AML-193 (cell line): ENCODE measurements at regions not wholly inside any gene's neighbourhood (a gene's known extent, or its start where the extent isn't known, plus 50 kb on each side); places are given as distances from the start of the nearest gene placed in this dataset.
"Not testable (repeated sequence)": the region's sequence is repeated elsewhere in the genome, so short reads cannot be mapped to it uniquely, and the experiment has no call there.

Experiments
- DNase-seq, 2 experiments: peaks; one replicate each; lab custom pipeline; 2025; lab: John Stamatoyannopoulos, UW

DNA sequence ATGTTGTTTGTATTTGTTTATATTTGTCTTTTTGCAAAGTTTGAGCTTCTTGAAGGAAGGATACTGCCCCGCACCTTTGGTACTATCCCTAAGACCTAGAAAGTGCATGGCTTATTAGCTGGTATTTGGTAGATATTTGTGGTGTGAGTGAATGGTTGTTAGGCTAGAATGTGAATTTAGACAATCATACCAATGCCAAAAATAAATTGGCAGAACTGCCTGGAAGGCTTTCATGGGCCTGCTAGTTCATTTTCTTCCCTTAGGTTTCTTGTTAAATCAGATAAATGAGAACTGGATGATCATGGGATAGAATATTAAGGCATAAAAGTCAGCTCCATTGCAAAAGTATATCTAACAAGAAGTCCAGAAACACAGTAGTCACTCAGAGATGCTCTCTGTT, 147.5 kb upstream of the TSLP start:
- DNase-seq = no peak

DNA sequence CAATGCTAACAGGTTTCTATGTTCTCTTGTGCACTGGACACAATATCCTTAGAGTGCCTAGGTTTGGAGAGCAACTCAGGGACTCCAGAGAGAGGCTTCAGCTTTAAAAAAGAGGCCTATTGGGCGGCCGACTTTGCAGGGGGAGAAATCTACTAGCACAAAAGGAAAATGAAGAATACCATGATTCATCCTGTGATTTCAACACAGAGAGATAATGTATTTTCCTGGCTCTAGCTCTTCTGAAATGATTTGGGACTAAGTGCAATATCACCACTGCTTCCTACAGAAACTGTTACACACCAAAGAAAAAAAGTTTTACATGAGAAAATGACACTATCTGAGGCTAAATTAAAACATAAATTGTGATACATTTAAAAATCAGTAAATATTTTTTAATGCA, 146.1 kb upstream of the TSLP start:
- no peak for DNase-seq

DNA sequence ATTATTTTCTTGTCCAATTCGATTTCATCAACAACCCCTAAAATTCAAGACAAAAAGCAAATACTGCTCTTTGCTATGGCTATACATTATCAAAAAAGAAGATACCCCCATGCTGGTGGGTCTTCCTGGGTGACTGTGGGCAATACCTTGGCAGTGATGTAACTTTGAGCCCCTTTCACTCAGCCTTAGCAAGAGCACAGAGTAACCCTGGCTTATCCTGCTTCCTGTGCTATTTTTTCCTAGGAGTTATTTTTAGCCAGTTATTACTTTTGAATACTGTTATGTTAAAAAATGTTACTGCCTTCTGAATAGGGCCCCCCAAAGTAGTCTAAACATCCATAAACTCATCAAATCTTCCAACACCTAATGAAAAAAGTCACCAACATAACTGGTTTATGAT, 145.6 kb upstream of the TSLP start:
- no peak for DNase-seq

DNA sequence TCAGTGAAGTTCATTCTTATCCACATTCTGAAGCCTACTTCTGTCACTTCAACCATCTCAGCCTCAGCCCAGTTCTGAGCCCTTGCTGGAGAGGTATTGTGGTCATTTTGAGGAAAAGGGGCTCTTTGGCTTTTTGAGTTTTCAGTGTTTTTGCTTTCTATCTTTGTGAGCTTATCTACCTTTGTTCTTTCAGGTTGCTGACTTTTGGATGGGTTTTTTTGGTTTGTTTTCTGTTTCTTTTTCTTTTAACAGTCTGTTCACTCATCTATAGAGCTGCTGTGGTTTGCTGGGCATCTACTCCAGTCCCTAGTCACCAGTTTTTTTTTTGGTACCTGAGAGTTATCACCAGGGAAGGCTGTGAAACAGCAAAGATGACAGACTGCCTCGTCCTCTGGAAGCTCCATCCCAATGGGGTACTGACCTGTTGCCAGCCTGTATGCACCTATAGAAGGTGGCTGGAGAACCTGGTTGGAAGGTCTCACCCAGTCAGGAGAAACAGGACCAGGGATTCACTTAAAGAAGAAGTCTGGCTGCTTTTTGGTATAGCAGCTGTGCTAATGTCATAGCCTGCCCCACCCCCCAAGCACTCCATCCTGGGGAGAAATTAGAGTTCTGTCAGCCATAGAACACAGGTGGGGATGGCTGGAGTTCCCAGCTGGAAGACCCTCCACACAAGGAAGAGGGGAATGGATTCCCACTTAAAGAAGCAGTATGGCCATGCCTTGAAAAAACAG, 138.6 kb upstream of the TSLP start:
- no peak for DNase-seq

DNA sequence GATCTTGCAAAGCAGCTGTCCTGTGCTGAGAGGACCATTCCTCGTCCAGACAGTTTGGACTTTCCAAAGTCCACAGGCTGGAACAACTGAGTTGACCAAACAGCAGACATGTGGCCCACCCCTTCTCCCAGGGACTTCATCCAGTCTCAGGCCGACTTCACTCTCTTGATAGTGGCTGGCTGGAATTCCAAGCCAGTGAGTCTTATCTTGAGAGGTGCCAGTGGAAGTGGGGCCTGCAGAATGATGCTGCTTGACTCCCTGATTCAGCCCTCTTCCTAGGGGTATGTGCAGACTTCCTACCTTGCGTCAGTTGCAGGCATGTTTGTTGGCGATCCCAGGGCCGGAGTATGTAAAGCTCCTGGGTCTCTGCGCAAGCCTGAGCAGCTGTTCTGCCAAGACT, 131.4 kb upstream of the TSLP start:
- DNase-seq = no peak

DNA sequence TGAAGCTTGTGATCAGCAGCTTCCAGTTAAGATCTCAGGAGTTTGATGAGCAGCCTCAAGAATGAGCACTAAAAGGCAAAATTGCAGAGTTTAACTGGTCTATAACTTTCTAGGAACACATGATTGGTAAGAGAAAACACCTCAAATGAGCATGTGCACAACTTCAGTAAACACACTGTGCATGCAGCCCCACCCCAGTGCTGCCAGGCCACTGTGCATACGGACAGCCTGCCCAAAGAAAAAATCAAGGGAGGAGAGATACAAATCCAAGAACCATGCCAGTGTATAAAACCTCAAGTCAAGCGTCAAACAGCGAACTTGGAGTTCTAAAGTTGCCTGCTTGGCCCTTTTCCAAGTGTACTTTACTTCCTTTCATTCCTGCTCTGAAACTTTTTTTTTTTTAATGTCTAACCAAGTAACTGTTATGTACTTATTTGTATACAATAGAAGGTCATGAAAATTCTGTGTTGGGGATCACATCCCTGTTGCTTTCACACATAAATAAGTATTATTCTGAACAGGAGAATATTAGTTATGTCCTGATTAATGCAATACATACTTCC, 125.6 kb upstream of the TSLP start:
- no peak for DNase-seq

DNA sequence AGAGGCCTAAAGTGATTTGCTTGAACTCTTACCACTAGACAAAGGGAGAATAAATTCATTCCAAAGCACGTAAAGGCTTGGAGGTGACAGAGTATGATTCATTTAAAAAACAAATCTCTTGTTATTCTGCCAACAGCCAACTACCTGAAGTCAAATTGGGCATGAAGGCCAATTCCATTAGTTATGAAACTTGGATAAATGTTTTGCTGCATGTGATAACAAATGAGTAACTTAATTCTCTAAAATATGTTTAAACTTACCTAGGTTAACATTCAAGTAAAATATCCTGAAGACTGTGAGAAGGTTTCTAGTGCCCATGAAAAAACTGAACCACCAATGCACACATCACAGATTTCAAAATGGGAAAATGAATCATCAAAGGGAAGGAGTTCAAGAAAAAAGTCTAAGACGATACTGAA, 120.1 kb upstream of the TSLP start:
- no peak for DNase-seq

DNA sequence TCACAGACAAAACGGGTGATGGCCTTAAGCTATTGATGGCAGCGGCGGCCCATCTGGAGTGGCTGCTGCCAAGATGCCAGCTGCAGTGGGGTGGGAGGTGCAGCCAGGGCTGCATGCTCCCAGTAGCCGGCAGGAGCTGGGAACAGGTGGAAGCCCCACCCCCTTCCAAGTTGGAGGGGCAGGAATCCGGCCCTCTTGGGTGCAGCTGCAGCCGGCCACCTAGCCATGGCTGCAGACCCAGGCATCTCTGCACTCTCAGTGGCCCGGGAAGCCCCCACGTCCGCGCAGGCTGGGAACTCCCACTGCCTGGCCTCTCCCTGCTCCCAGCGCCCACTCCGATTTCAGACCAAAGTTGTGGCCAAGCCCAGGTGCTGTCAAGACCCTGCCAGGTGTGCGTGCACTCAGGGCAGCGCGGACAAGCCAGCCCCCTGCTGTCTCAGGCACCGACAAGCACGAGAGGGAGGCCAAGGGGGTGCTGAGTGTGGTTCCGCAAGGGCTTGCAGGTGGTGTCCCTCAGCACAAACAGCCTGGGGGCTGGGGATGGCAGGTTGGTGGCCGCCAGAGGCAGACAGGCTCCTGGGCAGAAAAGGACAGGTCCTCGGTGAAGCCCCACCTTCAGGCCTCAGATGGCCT, 115.1 kb upstream of the TSLP start:
- no peak for DNase-seq

DNA sequence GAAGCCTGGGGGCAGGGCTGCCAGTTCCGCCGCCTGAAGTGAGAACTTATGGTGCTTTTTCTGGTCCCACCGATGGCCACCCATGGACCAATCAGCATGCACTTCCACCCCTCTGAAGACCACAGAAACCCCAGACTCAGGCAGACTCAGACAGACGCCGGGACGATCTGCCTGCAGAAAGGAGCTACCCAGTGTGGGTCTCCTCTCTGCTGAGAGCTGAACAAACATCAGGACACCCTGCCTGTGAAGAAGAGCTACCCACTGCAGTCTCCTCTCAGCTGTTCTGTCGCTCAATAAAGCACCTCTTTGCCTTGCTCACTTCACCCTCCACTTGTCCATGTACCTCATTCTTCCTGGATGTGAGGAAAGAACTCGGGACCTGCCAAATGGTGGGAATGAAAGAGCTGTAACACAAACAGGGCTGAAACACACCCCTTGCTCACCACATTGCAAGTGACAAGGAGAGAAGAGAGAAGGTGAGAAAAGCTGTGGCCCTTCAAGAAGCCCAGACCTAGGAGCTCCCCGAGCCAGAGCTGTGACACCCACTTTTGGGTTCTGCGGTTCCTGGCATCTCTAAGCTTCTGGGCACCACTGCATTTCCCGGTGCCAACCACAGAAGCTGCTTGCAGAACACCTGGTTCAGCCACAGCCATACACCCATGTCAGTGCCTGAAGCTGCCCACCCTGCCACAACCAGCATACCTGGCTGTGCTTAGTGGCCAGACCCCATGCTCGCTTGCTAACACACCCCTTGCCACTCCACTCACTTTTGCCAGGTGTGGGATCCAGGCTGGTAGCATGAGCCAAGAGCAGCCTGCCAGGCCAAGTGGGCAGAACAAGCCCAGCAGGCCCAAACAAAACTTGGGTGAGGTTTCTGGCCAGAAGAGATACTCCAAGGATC, 114.3 kb upstream of the TSLP start:
- DNase-seq = no peak

DNA sequence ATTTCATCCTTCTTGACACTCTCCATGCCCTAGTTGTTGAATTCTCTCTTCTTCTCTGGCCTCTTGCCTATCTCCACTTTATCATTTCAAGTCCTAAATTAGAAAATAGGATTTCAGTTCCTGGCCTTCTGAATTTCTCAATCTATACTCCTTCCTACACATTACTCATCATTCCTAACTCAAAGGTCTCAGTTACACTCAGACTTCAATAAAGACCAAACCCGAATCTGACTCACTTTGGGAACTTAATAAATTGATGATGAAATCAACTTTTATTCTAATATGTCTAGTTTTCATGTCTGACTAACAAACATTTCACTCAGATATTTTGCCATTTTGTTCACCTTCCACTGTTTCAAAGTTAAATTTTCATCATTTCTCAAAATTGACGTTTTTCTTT, 113.6 kb upstream of the TSLP start:
- no peak for DNase-seq

DNA sequence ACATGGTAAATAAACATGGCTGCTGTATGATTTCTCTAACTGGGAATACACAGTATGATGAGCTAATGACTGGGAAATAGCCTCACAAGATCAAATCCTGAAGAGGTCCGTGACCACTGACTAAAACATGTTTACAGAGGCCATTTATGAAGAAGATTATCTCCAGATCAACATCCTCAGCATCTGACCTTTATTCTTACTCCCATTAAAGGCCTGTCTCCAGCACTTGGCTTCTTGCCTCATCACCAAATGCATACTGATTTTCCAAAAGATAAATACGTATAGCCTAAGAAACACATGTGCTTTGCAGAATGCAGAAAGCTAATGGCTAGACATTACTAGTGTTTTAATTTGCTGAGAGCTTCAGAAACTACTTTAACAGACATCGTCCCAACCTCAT, 108.0 kb upstream of the TSLP start:
- DNase-seq = no peak

DNA sequence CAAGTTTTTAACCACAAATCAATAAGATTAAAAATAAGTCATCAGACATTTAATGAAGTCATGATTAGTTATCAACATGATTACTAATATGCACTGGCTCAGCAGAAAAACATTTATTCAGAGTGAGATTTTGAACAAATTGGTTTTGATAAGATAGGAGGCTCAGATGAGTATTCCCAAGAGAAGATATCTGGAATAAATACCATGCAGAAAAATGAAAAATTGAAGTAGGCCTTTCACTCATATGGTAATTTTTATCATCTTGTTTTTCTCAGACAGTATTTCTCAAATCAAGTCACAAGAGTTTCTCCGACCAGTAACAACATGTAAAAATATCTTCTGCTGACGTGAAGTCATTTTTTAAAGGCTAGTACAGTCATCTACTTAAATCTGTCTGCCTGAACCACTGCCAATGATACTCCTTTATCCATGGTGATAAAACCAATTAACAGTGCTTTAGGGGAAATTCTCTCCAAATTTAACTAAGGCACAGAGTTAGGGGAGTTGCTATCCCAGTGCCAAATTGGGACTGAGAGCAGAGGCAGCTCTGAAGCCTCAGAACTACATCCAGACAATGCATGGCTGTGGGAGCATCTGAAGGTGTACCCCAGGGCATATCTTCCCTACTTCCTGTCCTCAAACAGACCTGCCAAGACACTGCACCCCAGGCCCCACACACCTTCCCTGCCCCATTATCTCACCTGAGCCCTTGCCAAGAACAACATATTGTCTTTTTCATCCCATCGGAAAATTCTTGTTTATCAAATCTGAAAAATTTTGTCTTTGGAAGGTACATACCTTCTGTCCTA, 105.5 kb upstream of the TSLP start:
- DNase-seq = no peak

DNA sequence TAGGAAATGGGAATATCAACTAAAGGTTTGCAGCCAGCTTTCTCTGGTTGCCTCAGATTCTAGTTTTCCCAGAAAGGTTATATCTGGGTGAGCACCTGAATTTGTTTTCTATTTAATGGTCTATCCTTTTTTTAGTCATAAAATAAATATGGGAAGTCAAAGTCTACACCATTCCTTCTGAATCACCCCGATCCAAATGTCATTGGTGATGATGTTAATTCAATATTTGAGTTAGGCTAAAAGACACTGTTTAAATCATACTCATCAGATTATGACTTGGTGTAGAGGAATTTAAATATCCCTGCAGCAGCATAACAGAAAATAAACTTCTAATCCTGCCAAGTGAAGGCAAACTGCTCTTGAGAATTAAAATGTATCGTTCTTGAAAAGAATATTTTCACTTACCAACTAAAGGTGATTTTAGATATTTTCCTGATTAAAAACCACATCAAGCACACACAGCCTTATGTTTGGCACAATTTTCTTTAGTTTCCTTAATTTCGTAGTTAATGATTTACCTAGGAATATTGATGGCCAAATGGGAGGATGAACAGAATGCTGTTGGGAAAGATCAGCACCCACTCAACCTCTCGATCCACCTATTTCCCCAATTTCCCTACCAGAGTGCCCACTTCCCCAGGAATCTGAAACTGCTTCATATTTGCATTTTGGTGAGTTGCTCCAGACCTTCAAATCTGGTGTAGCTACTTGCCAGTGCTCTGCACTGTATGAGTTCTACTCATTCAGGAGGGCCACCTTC, 103.1 kb upstream of the TSLP start:
- no peak for DNase-seq

DNA sequence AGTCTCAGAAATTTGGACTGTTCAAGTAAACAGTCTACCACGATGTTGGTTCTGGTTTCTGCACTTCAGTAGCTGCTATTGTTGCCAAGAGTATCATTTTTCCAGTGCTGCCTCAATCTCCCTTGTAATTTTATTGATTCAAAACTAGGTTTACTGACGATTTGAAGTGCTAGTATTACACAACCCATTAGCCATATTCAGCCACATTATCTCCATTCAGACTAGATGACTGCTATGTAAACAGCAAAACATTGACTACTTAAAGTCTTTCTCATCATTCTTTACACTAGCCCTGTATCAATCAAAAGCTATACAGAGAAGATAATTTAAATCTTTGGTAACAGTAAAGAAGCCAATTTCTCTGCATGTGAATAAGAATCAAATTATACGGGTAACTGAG, 102.0 kb upstream of the TSLP start:
- no peak for DNase-seq

DNA sequence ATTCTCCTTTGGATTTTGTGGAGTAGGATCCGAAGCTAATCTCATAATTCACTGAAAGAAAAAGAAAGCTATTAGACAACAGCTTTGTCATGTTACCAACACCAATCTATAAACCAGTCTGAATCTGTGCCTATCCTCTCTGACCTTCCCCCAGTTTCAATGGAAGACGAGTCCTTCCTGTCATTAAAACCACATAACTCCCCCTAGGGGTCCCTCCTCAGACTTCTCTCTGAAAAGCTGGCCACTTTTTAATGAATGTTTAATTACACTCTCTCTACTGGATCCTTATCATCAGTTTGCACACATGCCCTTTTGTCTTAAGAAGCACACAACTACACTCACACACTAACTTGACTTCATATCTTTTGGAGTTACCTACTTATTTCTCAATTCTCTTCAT, 98.0 kb upstream of the TSLP start:
- DNase-seq = no peak

DNA sequence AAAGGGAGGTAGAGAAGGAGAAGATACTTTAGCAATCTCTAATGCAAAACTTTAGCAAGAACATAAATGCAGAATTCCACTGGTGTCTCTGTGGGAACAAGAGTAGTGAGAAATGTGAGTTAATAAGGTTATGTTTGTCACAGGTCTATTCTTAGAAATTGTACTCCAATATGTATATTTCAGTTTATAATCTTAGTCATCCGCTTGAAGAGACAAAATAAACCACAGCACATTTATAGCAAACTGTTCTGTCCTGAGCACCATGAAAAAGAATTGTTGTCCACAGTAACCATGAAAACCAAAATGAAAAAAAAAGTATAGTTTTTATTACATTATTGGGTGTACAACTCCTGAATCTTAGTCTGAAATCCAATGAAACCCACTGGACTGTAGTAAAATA, 93.6 kb upstream of the TSLP start:
- DNase-seq = no peak

DNA sequence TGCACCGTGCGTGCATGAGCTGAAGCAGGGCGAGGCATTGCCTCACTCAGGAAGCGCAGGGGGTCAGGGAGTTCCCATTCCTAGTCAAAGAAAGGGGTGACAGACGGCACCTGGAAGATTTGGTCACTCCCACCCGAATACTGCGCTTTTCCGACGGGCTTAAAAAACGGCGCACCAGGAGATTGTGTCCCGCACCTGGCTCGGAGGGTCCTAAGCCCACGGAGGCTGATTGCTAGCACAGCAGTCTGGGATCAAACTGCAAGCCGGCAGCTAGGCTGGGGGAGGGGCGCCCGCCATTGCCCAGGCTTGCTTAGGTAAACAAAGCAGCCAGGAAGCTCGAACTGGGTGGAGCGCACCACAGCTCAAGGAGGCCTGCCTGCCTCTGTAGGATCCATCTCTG, 85.6 kb upstream of the TSLP start:
- DNase-seq = not testable (repeated sequence)

DNA sequence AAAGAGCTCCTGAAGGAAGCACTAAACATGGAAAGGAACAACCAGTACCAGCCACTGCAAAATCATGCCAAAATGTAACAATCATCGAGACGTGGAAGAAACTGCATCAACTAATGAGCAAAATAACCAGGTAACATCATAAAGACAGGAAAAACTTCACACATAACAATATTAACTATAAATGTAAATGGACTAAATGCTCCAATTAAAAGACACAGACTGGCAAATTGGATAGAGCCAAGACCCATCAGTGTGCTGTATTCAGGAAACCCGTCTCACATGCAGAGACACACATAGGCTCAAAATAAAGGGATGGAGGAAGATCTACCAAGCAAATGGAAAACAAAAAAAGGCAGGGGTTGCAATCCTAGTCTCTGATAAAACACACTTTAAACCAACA, 83.9 kb upstream of the TSLP start:
- DNase-seq = not testable (repeated sequence)

DNA sequence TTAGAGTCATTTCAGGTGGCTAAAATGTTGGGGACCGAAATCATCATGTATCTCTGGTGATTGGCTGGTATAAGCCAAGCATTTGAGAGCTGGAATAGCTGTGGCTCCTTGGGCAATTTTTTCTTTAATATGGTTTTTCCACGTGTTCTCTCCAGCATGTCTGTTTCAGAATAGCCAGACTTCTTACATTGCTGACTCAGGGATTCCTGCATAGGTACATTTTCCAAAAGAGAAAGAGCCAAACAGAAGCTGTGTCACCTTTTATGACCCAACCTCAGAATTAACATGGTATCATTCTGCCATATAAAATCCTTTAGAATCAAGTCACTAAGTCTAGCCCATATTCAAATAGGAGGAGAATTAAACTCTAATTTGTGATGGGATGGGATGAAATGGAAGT, 74.8 kb upstream of the TSLP start:
- DNase-seq = no peak

DNA sequence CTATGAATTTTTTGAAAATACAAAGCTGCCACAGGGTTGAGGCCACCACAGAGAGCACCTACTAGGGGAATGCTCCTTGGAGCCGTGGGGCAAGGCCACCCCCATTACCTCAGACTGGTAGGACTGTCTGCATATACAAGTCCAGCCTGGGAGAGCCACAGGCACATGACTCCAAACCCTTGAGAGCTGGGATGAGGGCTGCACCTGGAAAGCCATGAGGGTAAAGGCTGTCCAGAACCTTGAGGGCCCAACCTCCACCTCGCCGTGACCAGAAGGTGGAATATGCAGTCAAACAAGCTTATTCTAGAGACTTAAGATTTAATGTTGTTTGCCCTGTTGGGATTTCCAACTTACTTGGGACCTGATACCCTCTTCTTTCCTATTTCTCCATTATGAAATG, 69.5 kb upstream of the TSLP start:
- DNase-seq = no peak

DNA sequence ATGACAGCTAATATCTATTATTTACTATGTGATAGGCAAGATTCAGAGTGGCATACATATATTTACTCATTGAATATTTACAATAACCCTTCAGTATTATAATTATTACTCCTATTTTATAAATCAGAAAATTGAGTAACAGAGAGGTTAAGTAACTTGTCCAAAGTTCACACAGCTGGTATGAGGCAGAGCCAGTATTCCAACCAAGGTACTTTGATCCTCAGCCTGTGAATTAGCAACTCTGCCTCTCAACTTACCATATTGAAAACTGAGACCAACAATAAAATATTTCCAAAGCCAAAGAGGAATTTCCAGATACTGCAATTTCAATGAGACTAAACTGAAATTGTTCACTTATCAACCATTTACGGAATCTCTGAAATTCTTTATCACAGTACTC, 67.9 kb upstream of the TSLP start:
- DNase-seq = no peak
